ENCODE measurements at regions not wholly inside any gene's neighbourhood (a gene's known extent, or its start where the extent isn't known, plus 50 kb on each side); places are given as distances from the start of the nearest gene placed in this dataset.

DNA sequence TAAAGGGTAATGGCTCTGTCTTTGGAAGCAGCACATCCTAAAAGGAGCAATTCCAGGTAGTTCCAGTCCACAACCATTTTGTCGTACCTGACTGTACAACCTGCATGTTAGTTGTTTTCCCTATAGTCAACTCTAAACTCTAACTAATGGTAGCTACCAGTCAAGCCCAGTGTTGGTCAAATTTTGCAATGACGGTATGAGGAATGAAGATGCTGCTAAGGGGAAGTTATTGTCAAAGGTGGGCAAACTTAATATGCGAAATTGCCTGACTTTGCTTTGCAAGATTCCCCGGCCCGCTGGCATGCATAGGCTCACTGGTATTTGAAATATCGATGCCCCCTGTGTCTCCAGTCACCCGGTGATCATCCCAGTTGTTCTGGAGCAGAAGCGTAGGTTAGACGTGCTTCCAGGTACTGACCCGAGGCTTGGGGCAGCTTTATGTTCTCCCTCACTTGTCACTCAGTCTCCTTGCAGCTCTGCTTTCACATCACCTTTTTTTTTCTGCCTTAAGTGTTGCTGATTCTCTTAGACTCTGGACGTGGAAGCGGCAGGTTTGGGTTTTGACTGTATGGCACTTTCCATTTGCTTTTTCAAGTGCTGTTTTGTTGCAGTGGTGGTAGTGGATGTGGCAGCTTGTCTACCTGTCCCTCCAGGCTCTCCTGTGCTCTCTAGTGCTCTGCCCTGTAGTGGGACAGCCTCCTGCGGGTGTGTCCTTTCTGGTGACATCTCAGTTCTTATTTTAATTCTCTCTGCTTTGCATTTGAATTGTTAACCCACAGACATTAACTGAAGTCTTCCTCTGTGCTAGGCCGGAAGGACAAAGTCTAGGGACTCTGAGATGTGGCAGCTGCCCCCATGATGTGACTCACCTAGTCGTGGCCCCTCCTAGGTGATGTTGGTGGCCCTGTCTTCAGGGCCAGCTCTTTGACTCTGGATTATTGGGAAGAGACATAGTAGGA lies 95.8 kb upstream of the UMPS start:
- DNase-seq, result no peak
- H3K36me3 ChIP-seq (ENCODE audit: insufficient read depth, low read length), result no peaks in the 10 kb centered on the region
- H3K27me3 ChIP-seq (ENCODE audit: low read length), result no peaks in the 10 kb centered on the region
- no peak overlapping the region for H3K4me3 ChIP-seq (ENCODE audit: low read length)
- H3K9ac ChIP-seq (ENCODE audit: low read length), result no peak overlapping the region
- no peaks in the 10 kb centered on the region for H3K9me3 ChIP-seq (ENCODE audit: low read length)
- H3K4me2 ChIP-seq (ENCODE audit: low read depth, low read length, poor library complexity, severe bottlenecking), result no peak overlapping the region
- no peaks in the 10 kb centered on the region for H3K9me2 ChIP-seq (replicated peaks; ENCODE audit: insufficient read depth, low read length)
- H2AFZ ChIP-seq (ENCODE audit: low read length), result no peak overlapping the region
- no peaks in the 10 kb centered on the region for H3K79me2 ChIP-seq (ENCODE audit: low read length)
- no peak overlapping the region for H3K27ac ChIP-seq (ENCODE audit: low read length)
- H4K20me1 ChIP-seq (ENCODE audit: insufficient read depth, low read depth, low read length), result no peaks in the 10 kb centered on the region
- H3K4me1 ChIP-seq (ENCODE audit: low read length), result peaks cover 4% of the 10 kb centered on the region

DNA sequence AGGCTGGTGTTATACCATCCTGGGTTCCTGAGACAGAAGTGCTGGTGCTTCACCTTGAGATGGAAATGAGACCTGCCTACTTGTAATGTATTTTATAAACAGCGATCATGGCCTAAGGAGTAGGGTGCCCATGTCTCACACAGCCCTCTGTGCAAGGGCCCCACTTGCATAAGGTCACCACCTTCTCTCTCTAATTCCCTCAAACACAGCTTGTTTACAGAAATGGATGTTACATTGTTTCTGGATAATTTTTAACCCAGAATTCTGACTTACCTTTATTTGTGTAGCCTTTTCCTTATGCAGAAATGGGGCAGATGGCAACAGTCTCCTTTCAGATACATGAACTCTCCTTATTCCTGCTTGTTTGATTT lies 95.1 kb upstream of the UMPS start:
- H3K4me1 ChIP-seq (ENCODE audit: low read length), result peaks cover 10% of the 10 kb centered on the region
- no peak for DNase-seq
- no peaks in the 10 kb centered on the region for H3K36me3 ChIP-seq (ENCODE audit: insufficient read depth, low read length)
- H3K79me2 ChIP-seq (ENCODE audit: low read length), result no peaks in the 10 kb centered on the region
- no peaks in the 10 kb centered on the region for H3K27me3 ChIP-seq (ENCODE audit: low read length)
- no peaks in the 10 kb centered on the region for H4K20me1 ChIP-seq (ENCODE audit: insufficient read depth, low read depth, low read length)
- no peaks in the 10 kb centered on the region for H3K9me3 ChIP-seq (ENCODE audit: low read length)
- H3K9me2 ChIP-seq (replicated peaks; ENCODE audit: insufficient read depth, low read length), result no peaks in the 10 kb centered on the region
- no peak overlapping the region for H3K9ac ChIP-seq (ENCODE audit: low read length)
- no peak overlapping the region for H3K27ac ChIP-seq (ENCODE audit: low read length)
- no peak overlapping the region for H2AFZ ChIP-seq (ENCODE audit: low read length)
- H3K4me2 ChIP-seq (ENCODE audit: low read depth, low read length, poor library complexity, severe bottlenecking), result no peak overlapping the region
- no peak overlapping the region for H3K4me3 ChIP-seq (ENCODE audit: low read length)

DNA sequence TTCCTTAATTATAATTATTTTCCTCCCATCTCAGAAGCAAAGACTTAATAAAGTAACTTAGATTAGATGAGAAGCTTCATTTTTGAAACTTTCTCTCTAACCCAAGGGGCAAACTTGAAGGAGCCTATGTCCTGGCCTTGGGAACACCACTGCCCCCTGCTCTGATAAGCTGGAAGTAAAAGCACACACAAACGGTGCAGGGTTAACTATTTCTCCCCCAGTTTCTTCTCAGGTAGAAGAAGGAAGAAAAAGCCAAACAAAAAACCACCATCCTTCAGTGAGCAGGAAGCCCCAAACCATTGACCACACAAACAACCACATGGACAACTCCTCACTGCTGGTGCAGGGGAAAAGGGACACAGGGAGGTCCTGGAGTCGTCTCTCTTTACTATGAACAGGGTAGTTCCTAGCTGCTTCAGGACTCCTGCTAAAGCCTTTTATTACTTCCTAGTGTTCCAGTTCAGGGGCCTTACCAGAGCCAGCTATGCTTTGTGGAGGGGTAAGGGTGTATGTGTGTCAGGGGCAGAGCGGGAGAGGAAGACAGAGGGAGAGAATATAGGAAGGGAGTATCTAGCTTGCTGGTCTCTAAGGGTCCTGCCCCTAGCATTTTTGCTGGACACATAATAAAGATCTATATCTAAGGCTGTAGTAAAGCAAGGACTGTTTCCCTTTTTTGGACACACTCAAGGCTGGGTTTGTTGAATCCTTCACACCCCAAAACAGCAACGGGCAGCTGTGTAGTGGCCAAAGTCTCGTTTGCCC lies 94.0 kb upstream of the UMPS start:
- DNase-seq, result no peak
- Histone ChIP-seq H3K27me3 (ENCODE audit: low read length) (no peaks in the 10 kb centered on the region), H3K27ac (ENCODE audit: low read length) (no peak overlapping the region), H3K9me2 (replicated peaks; ENCODE audit: insufficient read depth, low read length) (no peaks in the 10 kb centered on the region), H3K4me1 (ENCODE audit: low read length) (peaks cover 11% of the 10 kb centered on the region), H3K9ac (ENCODE audit: low read length) (no peak overlapping the region), H3K79me2 (ENCODE audit: low read length) (no peaks in the 10 kb centered on the region), H3K9me3 (ENCODE audit: low read length) (no peaks in the 10 kb centered on the region), H3K4me2 (ENCODE audit: low read depth, low read length, poor library complexity, severe bottlenecking) (no peak overlapping the region), H3K36me3 (ENCODE audit: insufficient read depth, low read length) (no peaks in the 10 kb centered on the region), H2AFZ (ENCODE audit: low read length) (no peak overlapping the region), H4K20me1 (ENCODE audit: insufficient read depth, low read depth, low read length) (no peaks in the 10 kb centered on the region), H3K4me3 (ENCODE audit: low read length) (no peak overlapping the region)

DNA sequence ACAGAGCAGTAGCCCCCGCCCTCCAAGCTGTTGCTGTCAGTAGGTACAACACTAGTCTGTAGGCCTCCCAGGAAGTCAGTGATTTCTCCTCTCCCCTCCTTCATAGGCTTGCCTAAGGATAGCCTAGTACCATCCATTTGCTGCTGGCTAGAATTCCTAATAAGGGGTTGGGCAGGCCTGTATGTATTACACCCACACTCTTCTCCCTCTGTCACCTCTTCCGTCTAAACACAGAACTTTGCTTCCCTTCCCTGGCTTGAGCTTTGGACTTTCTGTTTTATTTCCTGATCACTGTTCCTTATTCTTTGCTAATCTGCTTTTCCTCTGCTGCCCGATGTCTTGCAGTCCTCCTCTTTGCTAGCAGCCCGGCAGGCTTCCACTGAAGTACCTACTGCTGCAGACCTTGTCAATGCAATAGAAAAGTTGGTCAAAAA lies 93.4 kb upstream of the UMPS start:
- Histone ChIP-seq H3K9me2 (replicated peaks; ENCODE audit: insufficient read depth, low read length) (no peaks in the 10 kb centered on the region), H3K36me3 (ENCODE audit: insufficient read depth, low read length) (no peaks in the 10 kb centered on the region), H3K4me3 (ENCODE audit: low read length) (no peak overlapping the region), H3K4me2 (ENCODE audit: low read depth, low read length, poor library complexity, severe bottlenecking) (no peak overlapping the region), H2AFZ (ENCODE audit: low read length) (no peak overlapping the region), H3K79me2 (ENCODE audit: low read length) (no peaks in the 10 kb centered on the region), H3K27me3 (ENCODE audit: low read length) (no peaks in the 10 kb centered on the region), H4K20me1 (ENCODE audit: insufficient read depth, low read depth, low read length) (no peaks in the 10 kb centered on the region), H3K9me3 (ENCODE audit: low read length) (no peaks in the 10 kb centered on the region), H3K9ac (ENCODE audit: low read length) (no peak overlapping the region), H3K27ac (ENCODE audit: low read length) (no peak overlapping the region), H3K4me1 (ENCODE audit: low read length) (peaks cover 14% of the 10 kb centered on the region)
- no peak for DNase-seq

DNA sequence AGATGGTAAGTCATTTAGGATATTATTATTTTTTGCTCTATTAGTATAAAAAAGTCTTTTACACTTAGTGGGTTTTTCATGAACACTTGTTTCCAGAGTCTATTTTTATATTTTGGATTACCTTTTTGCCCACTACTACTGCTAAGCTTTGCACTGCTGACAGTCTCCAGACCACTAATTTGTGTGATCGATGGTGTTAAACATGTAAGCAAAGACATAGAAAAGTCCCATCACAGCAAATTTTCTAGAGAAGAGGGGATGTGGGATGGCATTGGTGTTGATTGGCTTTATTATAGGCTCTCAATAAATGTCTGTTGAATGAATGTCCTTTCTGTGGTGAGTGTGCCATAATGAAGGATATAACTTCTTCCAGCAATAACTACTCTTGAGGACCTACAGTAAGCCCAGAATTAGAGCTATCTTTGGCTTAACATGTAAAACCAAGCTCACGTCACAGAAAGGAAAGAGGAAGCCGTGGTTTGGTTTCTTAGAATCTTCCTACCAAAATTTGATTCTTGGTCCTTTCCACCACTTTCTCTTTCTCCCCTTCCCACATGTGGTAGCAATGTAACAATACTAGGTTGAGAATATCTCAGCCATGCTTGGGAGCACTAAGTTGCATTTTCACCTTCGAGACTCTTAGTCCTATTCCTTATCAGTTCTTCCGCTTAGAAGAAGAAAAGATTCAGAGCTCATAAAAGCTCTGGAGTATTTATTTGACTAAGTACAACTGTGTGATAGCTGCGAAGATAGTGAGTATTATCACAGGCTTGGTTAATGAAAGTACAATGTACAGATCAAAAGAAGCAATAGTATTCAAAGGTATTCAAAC lies 90.6 kb upstream of the UMPS start:
- H3K27me3 ChIP-seq (ENCODE audit: low read length), result no peaks in the 10 kb centered on the region
- H2AFZ ChIP-seq (ENCODE audit: low read length), result no peak overlapping the region
- H3K4me3 ChIP-seq (ENCODE audit: low read length), result no peak overlapping the region
- H3K9me3 ChIP-seq (ENCODE audit: low read length), result no peaks in the 10 kb centered on the region
- no peak for DNase-seq
- H3K4me2 ChIP-seq (ENCODE audit: low read depth, low read length, poor library complexity, severe bottlenecking), result peak overlapping the region; percentile 13
- H3K27ac ChIP-seq (ENCODE audit: low read length), result no peak overlapping the region
- H4K20me1 ChIP-seq (ENCODE audit: insufficient read depth, low read depth, low read length), result no peaks in the 10 kb centered on the region
- no peaks in the 10 kb centered on the region for H3K79me2 ChIP-seq (ENCODE audit: low read length)
- H3K9ac ChIP-seq (ENCODE audit: low read length), result no peak overlapping the region
- no peaks in the 10 kb centered on the region for H3K9me2 ChIP-seq (replicated peaks; ENCODE audit: insufficient read depth, low read length)
- H3K36me3 ChIP-seq (ENCODE audit: insufficient read depth, low read length), result no peaks in the 10 kb centered on the region
- peaks cover 14% of the 10 kb centered on the region for H3K4me1 ChIP-seq (ENCODE audit: low read length)

DNA sequence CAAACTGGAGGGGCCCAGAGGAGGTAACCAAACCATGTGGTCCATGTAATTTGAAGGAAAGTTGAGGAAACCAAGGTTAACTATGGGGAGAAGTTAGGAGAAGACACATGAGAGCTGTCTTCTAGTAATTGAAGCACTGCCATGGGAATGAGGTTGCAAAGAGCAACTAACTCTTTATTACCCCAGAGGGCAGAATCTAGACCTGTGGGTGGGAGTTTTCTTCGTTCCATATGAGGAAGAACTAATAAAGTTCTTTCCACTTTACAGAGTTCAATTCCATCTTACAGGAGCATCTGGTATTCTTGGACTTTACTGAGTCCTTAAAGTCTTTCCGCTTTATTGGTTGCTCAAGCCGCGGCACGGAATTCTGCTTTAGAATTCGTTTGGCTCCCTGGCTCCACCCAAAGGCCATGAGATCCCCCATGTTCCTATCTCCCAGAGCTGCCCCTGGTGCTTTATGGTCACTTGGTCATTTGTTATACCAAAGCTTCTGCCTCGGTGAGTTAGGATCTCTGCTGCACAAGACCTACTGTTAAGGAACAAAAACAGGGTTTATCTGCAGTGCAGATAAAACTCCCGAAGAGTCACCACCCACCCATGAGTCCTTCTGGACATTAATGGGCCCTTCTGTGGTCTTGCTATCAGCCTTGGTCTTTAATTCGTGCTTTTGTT lies 89.5 kb upstream of the UMPS start:
- H3K27ac ChIP-seq (ENCODE audit: low read length), result no peak overlapping the region
- no peak overlapping the region for H3K4me3 ChIP-seq (ENCODE audit: low read length)
- no peaks in the 10 kb centered on the region for H3K27me3 ChIP-seq (ENCODE audit: low read length)
- H3K9me2 ChIP-seq (replicated peaks; ENCODE audit: insufficient read depth, low read length), result no peaks in the 10 kb centered on the region
- H3K4me1 ChIP-seq (ENCODE audit: low read length), result peaks cover 11% of the 10 kb centered on the region
- H3K79me2 ChIP-seq (ENCODE audit: low read length), result no peaks in the 10 kb centered on the region
- H3K4me2 ChIP-seq (ENCODE audit: low read depth, low read length, poor library complexity, severe bottlenecking), result no peak overlapping the region
- H3K36me3 ChIP-seq (ENCODE audit: insufficient read depth, low read length), result no peaks in the 10 kb centered on the region
- no peak overlapping the region for H3K9ac ChIP-seq (ENCODE audit: low read length)
- H3K9me3 ChIP-seq (ENCODE audit: low read length), result no peaks in the 10 kb centered on the region
- no peak overlapping the region for H2AFZ ChIP-seq (ENCODE audit: low read length)
- H4K20me1 ChIP-seq (ENCODE audit: insufficient read depth, low read depth, low read length), result no peaks in the 10 kb centered on the region
- no peak for DNase-seq

DNA sequence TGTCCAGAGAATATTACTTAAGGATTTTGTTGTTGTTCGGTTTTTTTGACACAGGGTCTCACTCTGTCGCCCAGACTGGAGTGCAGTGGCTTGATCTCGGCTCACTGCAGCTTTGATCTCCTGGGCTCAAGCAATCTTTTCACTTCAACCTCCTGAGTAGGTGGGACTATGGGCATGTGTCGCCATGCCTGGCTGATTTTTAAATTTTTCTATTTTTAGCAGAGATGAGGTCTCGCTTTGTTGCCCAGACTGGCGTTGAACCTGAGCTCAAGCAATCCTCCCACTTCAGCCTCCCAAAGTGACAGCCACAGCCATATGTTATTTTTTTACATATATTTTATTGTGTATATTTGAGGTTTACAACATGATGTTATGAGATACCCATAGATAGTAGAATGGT lies 86.8 kb upstream of the UMPS start:
- no peak overlapping the region for H3K4me2 ChIP-seq (ENCODE audit: low read depth, low read length, poor library complexity, severe bottlenecking)
- H3K4me1 ChIP-seq (ENCODE audit: low read length), result peaks cover 11% of the 10 kb centered on the region
- no peak for DNase-seq
- no peak overlapping the region for H3K27ac ChIP-seq (ENCODE audit: low read length)
- no peaks in the 10 kb centered on the region for H3K9me3 ChIP-seq (ENCODE audit: low read length)
- H3K79me2 ChIP-seq (ENCODE audit: low read length), result no peaks in the 10 kb centered on the region
- no peak overlapping the region for H3K4me3 ChIP-seq (ENCODE audit: low read length)
- no peak overlapping the region for H2AFZ ChIP-seq (ENCODE audit: low read length)
- H3K9ac ChIP-seq (ENCODE audit: low read length), result no peak overlapping the region
- H3K9me2 ChIP-seq (replicated peaks; ENCODE audit: insufficient read depth, low read length), result no peaks in the 10 kb centered on the region
- H3K27me3 ChIP-seq (ENCODE audit: low read length), result no peaks in the 10 kb centered on the region
- no peaks in the 10 kb centered on the region for H4K20me1 ChIP-seq (ENCODE audit: insufficient read depth, low read depth, low read length)
- no peaks in the 10 kb centered on the region for H3K36me3 ChIP-seq (ENCODE audit: insufficient read depth, low read length)

Measured in Karpas-422 (cell line).